NCI-H146 treated with DMSO at 0.1 percent for 48 hours (cell line): ENCODE measurements at regions not wholly inside any gene's neighbourhood (a gene's known extent, or its start where the extent isn't known, plus 50 kb on each side); places are given as distances from the start of the nearest gene placed in this dataset.

Experiments
- DNase-seq: peaks from one replicate; lab custom pipeline; 2025; ENCODE audit not compliant: unreplicated experiment; lab: John Stamatoyannopoulos, UW

GRCh38 chr18:38940475-38940862 lies 1374.9 kb upstream of the CELF4 start:
- DNase-seq, result no peak

GRCh38 chr18:38933910-38934510 lies 1368.4 kb upstream of the CELF4 start:
- no peak for DNase-seq

GRCh38 chr18:38933322-38933721 lies 1367.7 kb upstream of the CELF4 start:
- no peak for DNase-seq

- DNase-seq, result no peak
Observed at GRCh38 chr18:38932752-38933151, 1367.2 kb upstream of the CELF4 start.

- DNase-seq, result no peak
Observed at GRCh38 chr18:38931754-38932050, 1366.1 kb upstream of the CELF4 start.

GRCh38 chr18:38930881-38931753 lies 1365.5 kb upstream of the CELF4 start:
- DNase-seq, result no peak

- DNase-seq, result no peak
Observed at GRCh38 chr18:38923540-38923939, 1357.9 kb upstream of the CELF4 start.

GRCh38 chr18:38923126-38923525 lies 1357.5 kb upstream of the CELF4 start:
- DNase-seq, result peak; percentile 39

- DNase-seq, result no peak
Observed at GRCh38 chr18:38909972-38910371, 1344.4 kb upstream of the CELF4 start.

- DNase-seq, result no peak
Observed at GRCh38 chr18:38902796-38903195, 1337.2 kb upstream of the CELF4 start.

- no peak for DNase-seq
Observed at GRCh38 chr18:38900445-38900844, 1334.8 kb upstream of the CELF4 start.

- no peak for DNase-seq
Observed at GRCh38 chr18:38900031-38900430, 1334.4 kb upstream of the CELF4 start.

GRCh38 chr18:38899252-38899651 lies 1333.7 kb upstream of the CELF4 start:
- DNase-seq, result no peak

GRCh38 chr18:38898167-38898566 lies 1332.6 kb upstream of the CELF4 start:
- DNase-seq, result no peak

- no peak for DNase-seq
Observed at GRCh38 chr18:38895560-38895959, 1330.0 kb upstream of the CELF4 start.

GRCh38 chr18:38887671-38888020 lies 1322.0 kb upstream of the CELF4 start:
- DNase-seq, result no peak

- no peak for DNase-seq
Observed at GRCh38 chr18:38886861-38887670, 1321.5 kb upstream of the CELF4 start.

- no peak for DNase-seq
Observed at GRCh38 chr18:38886235-38886634, 1320.6 kb upstream of the CELF4 start.

GRCh38 chr18:38884050-38884449 lies 1318.5 kb upstream of the CELF4 start:
- DNase-seq, result no peak

GRCh38 chr18:38883111-38883510 lies 1317.5 kb upstream of the CELF4 start:
- no peak for DNase-seq

GRCh38 chr18:38879871-38880270 lies 1314.3 kb upstream of the CELF4 start:
- DNase-seq, result no peak

GRCh38 chr18:38872342-38872741 lies 1306.7 kb upstream of the CELF4 start:
- DNase-seq, result no peak
